Hepatocyte (in vitro differentiated cells): ENCODE measurements at regions not wholly inside any gene's neighbourhood (a gene's known extent, or its start where the extent isn't known, plus 50 kb on each side); places are given as distances from the start of the nearest gene placed in this dataset.

Source experiments
- EZH2 ChIP-seq: fragments of 200-600 bp; sonication (generic); IDR thresholded peaks from 2 replicates; pipeline ENCODE4 v1.6.1; 2016; ENCODE audit warnings: antibody characterized with exemption, mild to moderate bottlenecking, borderline replicate concordance
- TF ChIP-seq, protein P1 (sequence below): fragments of 200-600 bp; sonication (generic); IDR thresholded peaks from 2 replicates; pipeline ENCODE4 v1.5.1; 2016; ENCODE audit warnings: antibody characterized with exemption, mild to moderate bottlenecking; ENCODE audit not compliant: poor library complexity

DNA sequence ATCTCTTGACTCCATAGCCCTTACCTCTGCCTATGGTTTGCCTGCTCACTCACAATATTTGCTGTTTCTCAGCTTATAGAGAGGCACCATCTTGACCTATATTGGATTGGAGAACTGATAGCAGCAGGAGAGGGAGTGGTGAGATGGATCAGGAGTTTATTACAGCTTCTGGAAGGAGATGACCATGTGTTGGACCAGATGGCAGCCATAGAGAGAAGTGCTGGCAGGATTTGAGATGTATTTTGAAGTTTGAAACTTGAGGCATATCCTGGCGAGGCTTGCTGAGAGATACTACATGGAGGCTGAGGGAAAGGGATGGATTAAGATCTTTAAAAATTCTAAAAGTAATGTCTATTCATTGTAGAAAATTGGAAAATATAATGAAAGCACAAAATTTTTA lies 198.0 kb upstream of the ZFP64 start:
- TF ChIP-seq, protein P1, sequence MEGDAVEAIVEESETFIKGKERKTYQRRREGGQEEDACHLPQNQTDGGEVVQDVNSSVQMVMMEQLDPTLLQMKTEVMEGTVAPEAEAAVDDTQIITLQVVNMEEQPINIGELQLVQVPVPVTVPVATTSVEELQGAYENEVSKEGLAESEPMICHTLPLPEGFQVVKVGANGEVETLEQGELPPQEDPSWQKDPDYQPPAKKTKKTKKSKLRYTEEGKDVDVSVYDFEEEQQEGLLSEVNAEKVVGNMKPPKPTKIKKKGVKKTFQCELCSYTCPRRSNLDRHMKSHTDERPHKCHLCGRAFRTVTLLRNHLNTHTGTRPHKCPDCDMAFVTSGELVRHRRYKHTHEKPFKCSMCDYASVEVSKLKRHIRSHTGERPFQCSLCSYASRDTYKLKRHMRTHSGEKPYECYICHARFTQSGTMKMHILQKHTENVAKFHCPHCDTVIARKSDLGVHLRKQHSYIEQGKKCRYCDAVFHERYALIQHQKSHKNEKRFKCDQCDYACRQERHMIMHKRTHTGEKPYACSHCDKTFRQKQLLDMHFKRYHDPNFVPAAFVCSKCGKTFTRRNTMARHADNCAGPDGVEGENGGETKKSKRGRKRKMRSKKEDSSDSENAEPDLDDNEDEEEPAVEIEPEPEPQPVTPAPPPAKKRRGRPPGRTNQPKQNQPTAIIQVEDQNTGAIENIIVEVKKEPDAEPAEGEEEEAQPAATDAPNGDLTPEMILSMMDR: no peak
- TF ChIP-seq EZH2: no peak
